HG02840 (cell line): ENCODE measurements at regions not wholly inside any gene's neighbourhood (a gene's known extent, or its start where the extent isn't known, plus 50 kb on each side); places are given as distances from the start of the nearest gene placed in this dataset.
"Not testable (repeated sequence)": the region's sequence is repeated elsewhere in the genome, so short reads cannot be mapped to it uniquely, and the experiment has no call there.

ENCODE experiments used
- ATAC-seq: cut with Tn5 transposase; IDR thresholded peaks from one replicate; pipeline ENCODE4 v1.9.1; 2021; ENCODE audit warnings: mild to moderate bottlenecking, moderate library complexity, moderate number of reproducible peaks; ENCODE audit not compliant: unreplicated experiment, low FRiP score

DNA sequence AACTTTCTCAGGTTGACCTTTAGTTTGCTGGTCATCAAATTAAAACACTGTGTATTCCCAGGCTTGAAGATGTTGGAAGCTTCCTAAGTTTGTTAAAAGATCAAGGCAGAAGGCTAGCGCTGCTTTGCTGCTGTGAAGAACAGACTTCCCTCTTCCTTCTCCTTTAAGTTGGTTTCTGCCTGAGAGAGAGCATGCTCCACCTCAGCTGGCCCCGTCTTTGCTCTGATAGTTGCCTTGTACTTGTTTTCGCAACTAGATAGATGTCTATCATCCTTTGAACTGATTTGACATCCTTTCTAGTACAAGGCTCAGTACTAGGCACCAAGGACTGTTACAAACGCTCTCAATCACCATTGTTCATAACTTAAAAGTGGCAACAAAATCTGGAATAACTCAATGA, 177.8 kb upstream of the MKLN1 start:
- no peak for ATAC-seq

DNA sequence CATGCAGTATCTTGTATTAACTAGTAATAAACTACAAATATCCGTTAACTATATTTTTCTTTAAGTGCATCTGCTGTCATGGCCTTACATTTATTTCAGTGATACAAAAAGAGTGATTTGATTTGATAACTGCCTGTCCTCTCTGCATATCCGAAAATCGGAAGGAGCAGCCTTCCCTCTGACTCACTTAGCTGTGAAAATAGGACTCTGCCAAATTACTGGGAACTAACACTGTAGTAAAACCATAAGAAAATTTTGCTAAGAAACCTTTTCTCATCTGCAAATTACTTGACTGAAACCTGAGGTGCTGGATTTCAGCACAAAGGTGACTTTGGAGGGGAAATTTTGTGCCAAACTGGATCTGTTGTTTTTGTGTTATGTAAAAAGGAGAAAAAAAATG, 176.6 kb upstream of the MKLN1 start:
- ATAC-seq = no peak

DNA sequence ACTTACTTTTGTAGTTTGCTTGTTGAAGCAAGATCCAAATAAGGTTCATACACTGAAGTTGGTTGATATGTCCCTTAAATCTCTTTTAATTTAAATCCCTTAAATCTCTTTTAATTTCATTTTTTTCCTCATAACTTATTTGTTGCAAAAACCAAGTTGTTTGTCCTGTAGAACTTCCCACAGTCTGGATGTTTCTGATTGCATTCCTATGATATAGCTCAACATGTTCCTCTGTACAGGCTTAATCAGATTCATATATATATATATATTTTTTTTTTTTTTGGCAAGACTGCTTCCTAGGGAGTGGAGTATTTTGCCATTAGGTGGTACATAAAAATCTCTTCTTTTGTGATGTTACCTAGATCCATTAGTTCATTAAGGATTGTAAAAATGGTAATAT, 174.9 kb upstream of the MKLN1 start:
- no peak for ATAC-seq

DNA sequence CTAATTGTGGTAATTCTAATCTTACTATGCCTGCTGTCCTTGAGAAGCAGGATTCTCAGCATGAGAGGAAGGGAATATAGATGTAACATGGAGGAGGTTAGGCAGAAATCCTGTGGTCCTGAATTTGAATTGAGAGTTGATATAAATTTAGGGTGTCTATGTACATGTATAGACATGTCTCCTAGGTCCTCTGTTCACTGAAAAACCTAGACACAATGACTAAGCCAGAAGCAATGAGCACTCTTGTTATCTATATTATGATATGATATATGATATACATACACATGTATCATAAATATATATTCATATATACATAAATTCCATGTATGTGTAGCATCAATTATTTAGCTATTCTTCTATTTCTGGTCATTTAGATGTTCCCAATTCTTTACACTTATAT, 173.3 kb upstream of the MKLN1 start:
- no peak for ATAC-seq

DNA sequence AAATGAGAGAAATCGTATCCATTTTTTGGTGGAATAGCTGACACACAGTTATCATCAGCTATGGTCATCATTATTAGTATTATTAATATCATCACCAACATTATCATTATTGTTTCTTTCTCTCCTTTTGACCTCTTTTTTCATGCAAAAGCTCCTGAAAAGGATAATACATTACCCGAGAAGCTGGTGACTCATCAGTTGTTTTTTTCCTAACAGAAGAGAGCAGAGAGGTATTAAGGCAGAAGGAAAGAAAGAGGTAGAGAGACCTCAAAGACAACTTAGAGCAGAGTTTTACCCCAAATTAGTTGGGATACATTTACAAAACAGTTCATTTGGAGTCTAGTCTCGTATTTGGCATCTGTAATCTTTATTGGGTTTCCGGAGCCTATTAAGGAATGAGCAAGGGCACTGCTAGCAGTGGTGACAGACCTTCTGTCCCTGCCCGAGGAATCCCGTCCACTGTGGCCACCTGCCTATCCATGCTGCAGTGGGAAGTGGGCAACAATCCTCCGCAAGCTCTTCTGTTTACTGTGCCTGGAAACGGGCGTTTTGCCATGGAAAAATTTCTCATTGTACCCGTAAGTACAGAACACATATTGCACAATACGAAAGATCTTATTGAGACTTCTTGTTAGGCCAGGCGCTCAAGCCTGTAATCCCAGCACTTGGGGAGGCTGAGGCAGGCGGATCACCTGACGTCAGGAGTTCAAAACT, 170.0 kb upstream of the MKLN1 start:
- no peak for ATAC-seq

DNA sequence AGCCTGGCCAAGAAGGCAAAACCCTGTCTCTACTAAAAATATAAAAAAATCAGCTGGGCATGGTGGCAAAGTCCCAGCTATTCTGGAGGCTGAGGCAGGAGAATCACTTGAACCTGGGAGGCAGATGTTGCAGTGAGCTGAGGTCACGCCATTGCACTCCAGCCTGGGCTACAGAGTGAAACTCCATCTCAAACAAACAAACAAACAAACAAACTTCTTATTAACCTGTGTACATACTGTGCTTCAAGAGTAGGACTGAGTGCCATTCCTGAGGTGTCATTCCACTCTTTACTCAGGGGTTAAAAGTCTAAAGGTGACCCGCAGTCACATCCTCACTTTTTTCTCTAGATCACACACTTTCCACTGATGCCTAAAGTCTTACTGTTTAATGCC, 169.4 kb upstream of the MKLN1 start:
- not testable (repeated sequence) for ATAC-seq

DNA sequence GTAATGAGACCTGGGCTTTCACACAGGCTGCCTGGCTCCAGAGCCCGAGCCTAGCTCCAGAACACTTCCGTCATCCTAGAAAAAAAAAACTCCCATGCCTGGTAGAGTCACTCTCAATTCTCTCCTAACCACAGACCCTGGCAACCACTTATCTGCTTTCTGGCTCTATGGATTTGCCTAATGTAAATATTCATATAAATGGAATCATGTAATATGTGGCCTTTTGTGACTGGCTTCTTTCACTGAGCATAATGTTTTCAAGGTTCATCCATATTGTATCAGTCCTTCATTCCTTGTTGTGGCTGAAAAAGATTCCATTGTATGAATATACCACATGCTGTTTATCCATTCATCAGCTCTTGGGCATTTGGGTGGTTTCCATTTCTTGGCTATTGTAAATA, 167.7 kb upstream of the MKLN1 start:
- no peak for ATAC-seq

DNA sequence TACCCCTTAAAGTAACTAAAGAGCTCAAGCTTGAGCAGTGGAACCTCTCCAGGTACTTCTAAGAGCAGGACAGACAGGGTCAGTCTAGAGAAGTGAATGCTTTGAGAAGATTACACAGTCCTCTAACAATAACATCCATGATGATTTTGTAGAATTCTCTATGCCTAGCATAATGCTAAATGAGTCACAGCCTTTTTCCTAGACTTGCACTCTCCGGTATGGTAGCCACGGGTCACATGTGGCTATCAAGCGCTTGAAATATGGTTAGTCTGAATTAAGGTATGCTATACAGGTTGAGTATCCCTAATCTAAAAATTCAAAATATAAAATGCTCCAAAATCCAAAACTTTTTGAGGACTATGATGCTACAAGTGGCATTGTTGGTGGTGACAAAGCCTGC, 166.6 kb upstream of the MKLN1 start:
- no peak for ATAC-seq

DNA sequence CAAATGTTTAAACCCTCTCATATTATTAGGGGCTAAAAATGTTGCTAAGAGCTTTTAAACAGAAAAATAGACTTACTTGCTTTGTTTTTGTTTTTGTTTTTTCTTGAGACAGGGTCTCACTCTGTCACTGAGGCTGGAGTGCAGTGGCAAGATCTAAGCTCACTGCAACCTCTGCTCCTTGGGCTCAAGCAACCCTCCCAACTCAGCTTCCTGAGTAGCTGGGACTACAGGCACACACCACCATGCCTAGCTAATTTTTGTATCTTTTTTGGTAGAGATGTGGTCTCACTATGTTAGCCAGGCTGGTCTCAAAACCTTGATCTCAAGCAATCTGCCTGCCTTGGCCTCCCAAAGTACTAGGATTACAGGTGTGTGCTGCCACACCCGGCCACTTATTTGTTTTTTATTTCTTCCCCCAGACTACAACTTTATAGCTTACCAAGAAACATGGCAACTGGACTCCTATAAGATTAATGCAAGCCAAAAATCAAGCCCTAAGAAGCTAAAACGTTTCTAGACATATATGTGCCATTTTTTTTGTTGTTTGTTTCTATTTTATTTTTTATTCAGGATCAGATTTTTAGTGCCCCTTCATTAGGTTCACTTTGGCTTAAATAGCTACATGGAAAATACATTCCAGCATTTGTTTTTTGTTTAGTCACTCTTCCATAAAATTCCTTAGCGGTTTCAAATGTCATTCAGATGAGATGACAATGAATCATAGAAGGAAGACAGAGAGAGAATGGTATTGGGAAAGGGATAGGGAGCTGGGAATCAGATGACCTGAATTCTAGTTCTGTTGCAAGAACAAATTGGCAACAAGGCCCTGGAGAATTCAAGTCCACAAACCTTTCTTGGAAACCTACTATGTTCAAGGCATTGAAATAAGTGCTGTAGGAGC, 163.4 kb upstream of the MKLN1 start:
- ATAC-seq = no peak

DNA sequence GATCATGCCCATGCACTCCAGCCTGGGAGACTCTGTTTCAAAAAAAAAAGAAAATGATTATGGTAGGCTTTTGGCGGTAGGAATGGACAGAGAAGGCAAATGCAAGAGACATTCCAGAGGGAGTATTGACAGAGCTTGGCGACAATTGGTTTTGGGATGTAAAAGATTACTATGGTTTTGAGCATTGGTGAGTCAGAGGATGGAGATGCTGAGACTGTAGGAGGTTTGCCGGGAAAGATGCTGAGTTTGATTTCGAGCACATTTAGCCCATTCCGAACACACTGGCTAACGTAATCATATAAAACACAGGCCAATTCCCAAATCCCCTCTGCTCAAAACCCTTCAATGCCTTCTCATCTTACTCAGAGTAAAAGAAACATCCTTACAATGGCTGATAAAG, 161.6 kb upstream of the MKLN1 start:
- no peak for ATAC-seq

DNA sequence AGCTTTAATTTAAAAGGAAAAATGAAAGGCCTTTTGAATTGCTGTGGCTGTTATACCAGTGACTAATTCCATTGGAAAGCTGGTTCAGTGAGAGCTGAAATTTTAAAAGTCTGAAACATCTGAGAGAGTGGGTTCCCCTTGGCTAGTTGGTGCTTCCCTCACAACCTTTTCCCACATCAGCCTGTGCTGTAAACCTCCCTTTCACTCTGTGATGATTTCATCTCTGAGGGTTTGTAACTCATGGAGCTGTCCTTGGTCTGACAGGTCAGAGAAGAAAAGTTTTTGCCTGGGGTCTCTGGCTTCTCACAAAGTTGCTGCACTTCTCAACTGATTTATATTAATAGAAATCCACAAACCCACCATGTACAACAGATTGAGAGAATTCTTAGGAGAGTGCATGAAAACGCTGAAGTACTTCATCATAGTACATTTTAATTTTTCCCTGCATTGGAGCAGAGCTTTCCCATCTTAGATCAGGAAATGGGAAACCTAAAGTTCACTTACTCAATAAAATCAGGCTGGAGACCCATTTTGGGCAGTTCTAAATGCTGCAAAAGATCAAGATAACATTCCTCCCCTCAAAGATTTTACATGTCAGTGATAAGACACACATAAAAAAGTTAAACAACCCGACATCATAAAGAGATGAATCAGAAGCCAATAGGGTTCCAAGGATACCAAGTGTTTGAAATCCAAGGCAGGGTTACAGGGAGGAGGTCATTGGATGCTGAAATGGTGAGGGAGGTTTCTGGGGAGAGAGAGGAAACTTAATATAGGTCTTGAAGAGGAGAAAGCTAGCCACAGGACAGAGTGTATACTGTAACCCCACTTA, 157.0 kb upstream of the MKLN1 start:
- ATAC-seq = no peak

DNA sequence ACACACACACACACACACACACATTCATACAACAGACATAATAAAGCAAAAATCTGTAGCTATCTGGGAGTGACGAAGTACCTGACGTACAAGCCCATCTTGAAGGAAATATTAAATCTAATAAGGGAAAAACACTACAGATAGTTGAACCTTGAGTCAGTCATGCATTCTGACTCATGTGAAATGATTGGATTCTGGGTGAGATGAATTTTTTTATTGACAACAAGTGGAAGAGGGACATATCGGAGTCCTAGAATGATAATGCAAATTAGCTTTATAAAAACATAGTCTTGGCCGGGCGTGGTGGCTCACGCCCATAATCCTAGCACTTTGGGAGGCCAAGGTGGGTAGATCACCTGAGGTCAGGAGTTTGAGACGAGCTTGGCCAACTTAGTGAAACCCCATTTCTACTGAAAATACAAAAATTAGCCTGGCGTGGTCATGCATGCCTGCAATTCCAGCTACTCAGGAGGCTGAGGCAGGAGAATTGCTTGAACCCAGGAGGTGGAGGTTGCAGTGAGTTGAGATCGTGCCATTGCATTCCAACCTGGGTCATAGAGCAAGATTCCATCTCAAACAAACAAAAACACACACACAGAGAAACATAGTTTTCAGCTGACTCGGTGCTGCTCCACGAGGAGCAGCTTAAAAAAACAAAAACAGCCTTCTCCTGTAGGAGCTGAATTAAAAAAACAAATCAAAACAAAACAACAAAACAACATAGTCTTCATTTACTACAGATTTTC, 154.4 kb upstream of the MKLN1 start:
- no peak for ATAC-seq

DNA sequence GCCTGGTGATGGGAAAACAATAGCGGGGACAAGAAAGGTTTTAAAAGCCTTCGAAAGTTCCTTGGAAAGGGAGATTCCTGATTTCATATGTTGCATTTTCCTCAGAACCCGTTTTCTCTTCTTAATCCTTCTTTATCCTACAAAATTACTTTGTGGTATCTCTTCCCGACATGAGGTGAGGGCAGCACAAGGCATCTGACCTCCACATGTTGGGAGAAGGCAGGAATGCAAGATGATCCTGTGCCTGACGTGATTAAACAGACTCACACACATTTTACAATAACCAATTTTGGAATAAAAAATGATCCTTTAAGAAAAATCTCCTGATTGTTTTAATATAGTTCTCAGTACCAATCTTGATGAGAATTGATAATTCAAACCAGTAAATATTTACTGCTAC, 153.3 kb upstream of the MKLN1 start:
- no peak for ATAC-seq

DNA sequence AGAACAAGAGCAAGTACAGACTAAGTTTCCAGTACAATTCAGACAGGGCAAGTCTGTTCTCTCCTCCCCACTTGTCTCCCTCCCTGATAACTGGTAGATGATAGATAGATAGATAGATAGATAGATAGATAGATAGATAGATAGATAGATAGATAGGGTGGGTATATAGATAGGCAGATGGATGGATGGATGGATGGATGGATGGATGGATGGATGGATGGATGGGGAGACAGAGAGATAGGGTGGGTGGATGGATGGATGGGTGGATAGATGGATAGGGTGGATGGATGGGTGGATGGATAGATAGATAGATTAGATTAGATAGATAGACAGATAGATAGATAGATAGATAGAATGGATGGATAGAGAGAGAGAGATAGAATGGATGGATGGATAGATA, 152.8 kb upstream of the MKLN1 start:
- no peak for ATAC-seq

DNA sequence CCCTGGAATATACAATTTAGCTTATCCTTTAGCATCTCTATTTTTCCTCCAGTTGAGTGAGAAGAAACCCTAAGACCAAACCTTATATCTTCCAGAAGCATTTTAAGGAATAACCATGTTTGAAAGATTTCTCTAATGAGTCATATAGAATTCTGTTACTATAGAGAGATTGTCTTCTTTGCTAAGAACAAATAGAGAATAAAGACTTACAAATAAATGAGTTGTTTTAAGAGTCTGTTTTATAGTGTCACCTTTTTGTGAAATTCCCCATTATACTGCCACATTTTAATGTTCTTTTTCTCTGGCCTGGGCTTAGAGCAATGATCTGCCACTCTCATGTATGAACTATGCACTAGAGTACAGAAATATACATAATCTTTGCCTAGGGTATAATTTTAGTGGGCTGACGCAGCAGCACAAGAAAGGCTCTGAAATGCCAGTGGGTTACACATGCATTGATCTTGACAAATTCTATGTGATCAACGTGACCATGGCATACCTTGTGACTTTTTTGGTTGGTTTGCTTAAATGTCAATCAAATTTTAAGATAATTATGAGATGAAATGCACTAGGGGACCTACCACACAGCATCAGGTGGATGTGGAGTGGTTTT, 145.1 kb upstream of the MKLN1 start:
- ATAC-seq = no peak

DNA sequence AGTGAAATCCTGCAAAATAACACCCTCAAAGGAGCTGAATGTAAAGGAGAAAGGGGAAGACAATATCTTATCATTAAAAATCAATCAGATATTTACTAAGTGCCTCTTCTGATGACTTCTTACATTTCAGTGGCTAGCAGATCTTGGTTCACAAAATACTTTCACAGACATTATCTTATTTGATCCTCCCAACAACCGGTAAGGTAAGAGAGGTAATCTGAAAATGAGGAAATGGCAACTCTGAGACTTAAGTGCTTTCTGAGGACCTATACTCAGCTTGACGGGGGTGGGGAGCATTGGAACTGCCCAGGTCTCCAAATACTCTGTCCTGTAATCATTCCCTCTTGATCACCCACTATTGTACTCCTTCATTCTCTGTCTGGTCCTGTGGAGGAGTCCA, 144.6 kb upstream of the MKLN1 start:
- no peak for ATAC-seq

DNA sequence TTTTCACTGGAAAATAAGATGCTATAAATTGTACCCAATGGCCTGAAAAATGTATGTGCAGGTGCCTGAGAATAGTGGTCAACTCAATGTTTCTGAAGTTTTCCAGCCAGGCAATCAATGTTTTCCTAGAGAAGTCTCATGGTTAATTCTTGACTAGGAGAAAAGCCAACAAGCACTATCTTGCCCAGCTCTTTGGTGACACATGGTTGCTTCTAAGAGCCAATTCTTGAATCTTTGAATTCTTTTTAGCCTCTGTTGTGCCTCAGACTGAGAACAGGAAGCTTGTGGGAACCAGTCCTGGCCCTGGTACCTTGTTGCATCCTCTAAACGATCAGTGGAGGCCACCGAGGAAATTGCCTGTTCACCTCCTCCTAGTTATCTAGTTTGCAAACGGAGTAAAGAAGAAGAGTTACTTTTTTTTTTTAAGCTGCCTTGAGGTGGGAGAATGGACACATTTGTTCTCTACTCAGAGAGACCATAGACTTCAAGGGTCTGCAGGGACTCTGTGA, 144.0 kb upstream of the MKLN1 start:
- ATAC-seq = no peak

DNA sequence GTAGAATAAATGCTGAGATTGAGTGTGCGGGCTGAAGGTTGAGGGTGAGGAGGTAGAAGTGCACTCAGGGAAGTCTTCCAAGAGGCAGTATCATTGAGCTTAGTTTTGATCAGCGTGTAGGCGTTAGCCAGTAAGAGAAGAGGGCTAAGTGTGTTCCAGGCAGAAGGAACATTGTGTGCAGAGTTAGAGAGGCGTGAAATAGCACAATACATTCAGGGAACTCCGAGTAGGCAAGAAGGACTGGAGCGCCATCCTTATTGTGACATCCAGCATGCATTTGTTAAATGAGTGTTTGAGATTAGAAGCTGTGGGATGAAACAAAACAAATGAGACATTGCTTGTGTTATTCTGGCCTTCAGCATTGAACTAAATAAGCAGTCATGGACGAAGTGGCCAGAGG, 140.9 kb upstream of the MKLN1 start:
- no peak for ATAC-seq

DNA sequence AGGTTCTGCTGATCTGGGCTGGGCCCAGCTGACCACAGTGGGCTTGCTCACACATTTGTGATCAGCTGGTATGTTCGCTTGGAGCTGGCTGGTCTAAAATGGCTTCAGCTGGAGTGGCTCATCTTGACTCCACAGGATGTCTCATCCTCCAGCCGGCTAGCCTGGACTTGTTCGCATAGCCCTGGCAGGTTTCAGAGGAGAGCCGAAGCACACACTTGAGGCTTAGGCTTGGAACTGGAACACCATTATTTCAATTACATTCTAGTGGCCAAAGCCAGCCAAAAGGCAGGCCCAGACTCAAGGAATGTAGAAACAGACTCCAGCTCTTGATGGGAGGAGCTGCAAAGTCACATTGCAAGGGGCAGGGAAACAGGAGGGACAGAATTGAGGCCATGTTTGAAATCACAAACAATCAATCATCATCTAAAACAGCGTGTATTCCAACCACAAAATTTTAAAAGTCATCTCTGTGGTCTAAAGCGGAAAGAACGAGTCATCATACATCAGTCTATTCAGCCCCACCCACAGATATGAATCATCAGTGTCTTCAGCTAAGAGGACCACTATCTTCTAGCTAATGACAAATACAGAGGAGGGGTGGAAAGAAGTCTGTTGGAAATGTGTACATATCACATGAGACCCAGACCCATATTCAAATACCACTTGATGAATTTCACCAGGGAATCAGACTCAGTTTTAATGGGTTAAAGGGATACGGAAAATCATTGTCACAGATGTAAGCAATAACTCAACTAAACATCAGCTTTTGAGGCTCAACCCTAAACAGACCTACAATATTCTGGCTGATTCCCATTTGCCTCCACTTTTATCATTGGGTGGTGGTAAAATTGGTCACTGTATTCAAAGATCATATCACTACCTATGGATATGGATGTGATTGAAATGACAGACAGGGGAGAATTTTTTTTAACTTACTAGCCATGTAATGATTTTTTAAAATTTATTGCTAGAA, 139.0 kb upstream of the MKLN1 start:
- ATAC-seq = no peak
